ENCODE measurements at regions not wholly inside any gene's neighbourhood (a gene's known extent, or its start where the extent isn't known, plus 50 kb on each side); places are given as distances from the start of the nearest gene placed in this dataset.

DNA sequence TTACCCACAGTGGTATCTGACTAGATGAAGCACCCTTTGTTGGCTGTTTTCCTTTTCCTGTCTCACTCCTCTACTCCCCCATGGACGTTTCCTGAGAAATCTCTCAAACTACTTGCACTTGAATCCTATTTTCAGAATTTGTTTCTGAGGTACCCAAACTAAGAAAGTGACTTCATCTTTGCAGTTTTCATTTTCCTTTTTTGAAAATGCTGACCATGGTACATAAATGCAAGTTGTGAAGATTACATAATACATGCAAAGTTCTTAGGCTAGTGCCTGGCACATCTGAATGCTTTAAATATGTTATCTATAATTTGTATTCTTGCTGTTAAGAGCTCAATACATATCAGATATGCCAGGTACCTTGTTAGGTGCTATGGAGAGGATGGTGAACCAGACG, 644.7 kb upstream of the TENM4 start:
- Histone ChIP-seq H3K56ac (ENCODE audit: insufficient read length, low read depth, low read length) (no peak overlapping the region), H3K23ac (ENCODE audit: insufficient read length, low read depth, low read length) (no peak overlapping the region), H4K5ac (ENCODE audit: insufficient read length, low read depth, low read length) (no peak overlapping the region), H3K4me1 (ENCODE audit: insufficient read depth, low read length) (no peaks in the 10 kb centered on the region), H3K27me3 (ENCODE audit: insufficient read depth, low read length) (no peaks in the 10 kb centered on the region), H3K14ac (ENCODE audit: insufficient read depth, low read length) (no peak overlapping the region), H2BK15ac (ENCODE audit: low read depth, low read length) (no peak overlapping the region), H2AFZ (ENCODE audit: low read length) (no peak overlapping the region), H3K9ac (ENCODE audit: extremely low read depth, insufficient read length, low read length) (no peak overlapping the region), H2BK12ac (ENCODE audit: insufficient read length, low read depth, low read length) (no peak overlapping the region), H3K18ac (ENCODE audit: insufficient read length, low read depth, low read length) (no peak overlapping the region), H3K23me2 (ENCODE audit: insufficient read length, low read depth, low read length, poor library complexity, severe bottlenecking) (no peaks in the 10 kb centered on the region), H2AK5ac (ENCODE audit: insufficient read length, low read length) (no peak overlapping the region), H3K27ac (ENCODE audit: insufficient read length, low read depth, low read length) (no peak overlapping the region), H2BK120ac (ENCODE audit: low read depth, low read length, poor library complexity, severe bottlenecking) (no peak overlapping the region), H4K8ac (replicated peaks; ENCODE audit: insufficient read length, low read depth, low read length) (no peak overlapping the region), H3T11ph (ENCODE audit: low read length) (no peak overlapping the region), H3K4me2 (ENCODE audit: insufficient read depth, insufficient read length, low read length) (no peak overlapping the region), H3K4ac (ENCODE audit: low read depth, low read length) (no peak overlapping the region), H3K79me2 (ENCODE audit: insufficient read depth, low read length) (no peaks in the 10 kb centered on the region), H4K91ac (ENCODE audit: insufficient read length, low read depth, low read length) (no peak overlapping the region), H4K20me1 (ENCODE audit: control insufficient read depth, insufficient read depth, insufficient read length) (no peaks in the 10 kb centered on the region), H2BK5ac (ENCODE audit: insufficient read length, low read length) (no peak overlapping the region), H3K79me1 (ENCODE audit: insufficient read depth, low read depth, low read length, poor library complexity, severe bottlenecking) (no peaks in the 10 kb centered on the region), H2BK20ac (ENCODE audit: low read depth, low read length, poor library complexity, severe bottlenecking) (no peak overlapping the region), H3K9me3 (ENCODE audit: control insufficient read depth, low read depth, low read length) (no peaks in the 10 kb centered on the region)
- H3K36me3 Mint-ChIP-seq (ENCODE audit: insufficient read depth in 1 of 3, low read depth in 3 of 3): no peaks in the 10 kb centered on the region
- no peaks in the 10 kb centered on the region for H3K9me3 Mint-ChIP-seq
- H3K27ac Mint-ChIP-seq: no peak overlapping the region
- WGBS (ENCODE audit: extremely low coverage, insufficient read length, low lambda C conversion rate): no CpG with 5 or more reads among the region's 2 CpGs
- no peak overlapping the region for H3K4me3 Mint-ChIP-seq
- no peak for DNase-seq
- peaks cover 4% of the 10 kb centered on the region in 2 experiments; a peak in 1 of 4 replicates for H3K4me1 Mint-ChIP-seq
- no peaks in the 10 kb centered on the region for H3K27me3 Mint-ChIP-seq (ENCODE audit: low read depth)
- TF ChIP-seq CTCF (conservative IDR thresholded peaks at IDR 0.05): no peak

Data from H9 (cell line).